Kasumi-1 (cell line): ENCODE measurements at regions not wholly inside any gene's neighbourhood (a gene's known extent, or its start where the extent isn't known, plus 50 kb on each side); places are given as distances from the start of the nearest gene placed in this dataset.
"Not testable (repeated sequence)": the region's sequence is repeated elsewhere in the genome, so short reads cannot be mapped to it uniquely, and the experiment has no call there.

Source experiments
- DNase-seq, 2 experiments: peaks; one replicate each; lab custom pipeline; 2025; lab: John Stamatoyannopoulos, UW

- DNase-seq: not testable (repeated sequence)
These were observed 192.0 kb upstream of the FBN2 start for GRCh38 chr5:128730021-128730420.

DNA sequence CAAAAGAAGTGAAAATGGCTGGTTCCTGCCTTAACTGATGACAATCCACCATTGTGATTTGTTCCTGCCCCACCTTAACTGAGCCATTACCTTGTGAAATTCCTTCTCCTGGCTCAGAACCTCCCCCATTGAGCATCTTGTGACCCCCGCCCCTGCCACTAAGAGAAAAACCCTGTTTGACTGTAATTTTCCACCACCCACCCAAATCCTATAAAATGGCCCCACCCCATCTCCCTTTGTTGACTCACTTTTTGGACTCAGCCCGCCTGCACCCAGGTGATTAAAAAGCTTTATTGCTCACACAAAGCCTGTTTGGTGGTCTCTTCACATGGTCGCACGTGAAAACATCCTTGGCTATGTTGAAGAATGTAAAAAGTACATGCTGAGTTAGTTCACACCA lies 197.6 kb upstream of the FBN2 start:
- DNase-seq: not testable (repeated sequence)

DNA sequence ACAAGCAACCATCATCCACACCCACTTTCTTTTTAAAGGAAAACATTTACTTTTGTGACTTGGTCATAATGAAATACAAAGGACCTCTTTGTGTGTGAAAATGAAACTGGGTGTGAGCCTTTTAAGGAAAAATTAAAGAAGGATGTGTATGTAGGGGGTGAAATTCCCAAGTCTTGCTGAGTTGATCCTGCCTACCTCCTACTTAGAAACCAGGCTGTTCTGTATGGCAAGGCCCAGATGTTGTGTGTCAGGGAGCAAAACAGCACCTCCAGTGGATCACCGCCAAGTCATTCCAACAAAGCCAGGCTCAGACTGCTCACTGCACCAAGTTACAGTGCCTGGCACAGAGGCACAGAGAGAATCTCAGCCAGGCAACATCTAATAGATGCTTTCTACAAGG lies 198.5 kb upstream of the FBN2 start:
- DNase-seq: no peak

- DNase-seq: no peak
These were observed 211.3 kb upstream of the FBN2 start for GRCh38 chr5:128749136-128749898.

GRCh38 chr5:128750155-128750554 lies 212.1 kb upstream of the FBN2 start:
- no peak for DNase-seq

DNA sequence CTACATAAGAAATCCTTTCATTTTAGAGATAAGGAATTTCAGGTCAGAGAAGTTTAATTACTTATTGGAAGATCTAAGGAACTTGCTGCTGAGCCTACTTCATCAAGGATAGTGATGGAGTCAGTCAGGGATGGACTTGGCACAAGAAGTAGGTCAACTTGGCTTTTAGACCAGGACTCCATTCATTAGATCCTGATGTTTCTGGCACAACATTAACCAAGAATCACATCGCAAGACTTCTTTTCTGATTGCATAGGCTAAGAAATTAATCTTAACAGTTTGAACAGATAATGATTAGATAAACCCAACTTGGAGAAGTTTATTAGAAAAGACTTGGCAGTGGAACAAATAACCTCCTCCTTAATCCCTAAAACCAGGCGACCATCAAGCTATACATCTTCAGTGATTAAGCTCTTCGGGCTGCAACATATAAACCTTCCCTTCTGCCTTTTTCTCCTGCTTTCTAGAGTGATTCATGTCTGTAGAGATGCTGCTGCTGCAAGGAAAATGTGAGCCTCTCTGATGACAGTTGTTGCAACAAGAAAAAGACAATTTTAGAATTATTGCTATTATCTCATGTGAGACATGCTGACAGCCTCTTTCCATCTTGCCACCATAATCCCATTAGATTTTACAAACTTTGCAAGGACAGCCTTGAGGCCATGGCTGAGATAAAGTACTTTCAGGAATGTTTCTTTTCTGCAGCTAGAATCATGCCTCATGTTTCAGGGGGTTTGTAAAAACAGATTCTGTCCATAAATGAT lies 207.9 kb upstream of the SLC27A6 start:
- no peak for DNase-seq

GRCh38 chr5:128762661-128763306 lies 202.5 kb upstream of the SLC27A6 start:
- peak in 1 of 2 experiments; percentile 18 for DNase-seq

GRCh38 chr5:128763321-128763720 lies 202.0 kb upstream of the SLC27A6 start:
- DNase-seq: no peak

DNA sequence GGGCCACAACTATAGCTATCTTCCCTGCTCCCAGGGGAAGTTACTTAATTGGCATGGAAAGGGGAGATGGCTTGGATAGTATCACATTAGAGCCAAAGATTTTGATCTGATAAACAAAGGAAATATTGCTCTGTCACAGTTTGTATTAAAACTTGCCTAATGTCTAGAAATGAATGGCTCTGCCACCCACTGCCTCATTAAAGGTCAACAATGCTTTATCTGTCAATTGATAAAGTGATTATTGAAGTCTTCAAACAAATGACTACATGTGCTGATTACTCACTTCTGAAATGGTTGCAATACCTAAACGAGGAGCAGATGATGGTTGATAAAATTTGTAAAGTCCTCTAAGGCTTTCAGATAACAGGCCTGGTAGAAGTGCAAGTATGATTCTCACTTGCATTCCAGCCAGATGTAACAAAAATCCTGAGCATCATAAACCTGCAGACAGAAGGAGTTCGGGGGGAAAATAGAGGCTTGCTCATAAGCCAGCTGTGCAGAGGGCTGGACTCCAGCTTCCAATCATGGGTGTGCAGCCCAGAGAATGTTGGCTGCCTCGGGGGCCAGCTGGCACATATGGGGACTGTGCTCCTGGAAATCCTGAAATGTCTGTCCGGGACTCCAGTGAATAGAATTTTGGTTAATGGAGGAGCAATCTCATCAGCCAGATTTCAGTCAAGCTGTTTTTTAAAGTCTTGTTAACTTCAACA lies 200.5 kb upstream of the SLC27A6 start:
- no peak for DNase-seq

DNA sequence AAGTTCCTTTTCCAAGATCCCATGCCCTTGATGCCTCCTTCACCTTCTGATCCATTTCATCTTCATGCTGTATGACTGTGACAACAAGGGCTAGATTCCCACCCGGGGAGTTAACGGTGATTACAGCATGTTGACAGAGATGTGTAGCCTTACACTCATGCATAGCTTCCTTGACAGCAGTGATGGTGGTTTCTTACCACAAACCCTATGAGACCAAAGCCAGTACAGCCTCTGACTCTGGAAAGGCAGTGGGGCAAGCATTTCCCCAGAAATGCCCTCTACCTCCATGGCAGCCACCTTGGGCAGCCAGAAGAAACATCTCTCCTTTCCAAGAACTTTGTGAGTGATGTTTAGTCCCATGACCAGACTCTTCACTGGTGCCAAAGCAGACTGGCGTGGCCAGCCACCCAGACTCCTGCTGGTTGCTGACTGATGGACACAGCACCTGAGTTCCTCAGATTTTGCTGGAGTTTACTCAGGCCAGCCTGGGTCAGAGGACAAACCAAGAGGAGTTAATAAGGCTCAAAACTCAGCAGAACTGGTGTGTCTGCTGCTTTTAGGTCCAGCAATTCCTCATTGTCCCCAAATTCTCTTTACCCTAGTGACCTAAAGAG lies 199.7 kb upstream of the SLC27A6 start:
- DNase-seq: no peak

GRCh38 chr5:128766406-128766805 lies 198.9 kb upstream of the SLC27A6 start:
- no peak for DNase-seq

GRCh38 chr5:128770907-128771306 lies 194.4 kb upstream of the SLC27A6 start:
- peak; percentile 41 to 59 for DNase-seq

DNA sequence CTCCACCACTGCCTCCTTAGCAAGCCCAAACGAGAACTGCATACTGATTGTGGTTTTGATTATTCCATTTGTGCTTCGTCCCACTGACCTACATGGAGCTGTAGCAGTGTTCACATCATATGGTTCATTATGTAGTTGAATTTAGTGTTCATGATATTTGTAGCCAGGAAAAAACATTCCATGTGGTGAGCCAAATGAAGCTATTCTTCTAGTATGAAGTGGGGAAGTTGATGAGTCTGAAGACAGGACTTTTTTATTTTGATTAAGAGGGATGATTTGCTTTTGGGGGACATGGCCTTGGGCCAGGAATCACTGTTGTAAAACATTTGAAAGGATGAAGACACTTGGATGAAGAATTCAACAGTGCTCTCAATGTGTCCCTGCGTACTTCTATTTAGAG lies 192.9 kb upstream of the SLC27A6 start:
- no peak for DNase-seq

- DNase-seq: no peak
These were observed 191.9 kb upstream of the SLC27A6 start for GRCh38 chr5:128773378-128773777.

DNA sequence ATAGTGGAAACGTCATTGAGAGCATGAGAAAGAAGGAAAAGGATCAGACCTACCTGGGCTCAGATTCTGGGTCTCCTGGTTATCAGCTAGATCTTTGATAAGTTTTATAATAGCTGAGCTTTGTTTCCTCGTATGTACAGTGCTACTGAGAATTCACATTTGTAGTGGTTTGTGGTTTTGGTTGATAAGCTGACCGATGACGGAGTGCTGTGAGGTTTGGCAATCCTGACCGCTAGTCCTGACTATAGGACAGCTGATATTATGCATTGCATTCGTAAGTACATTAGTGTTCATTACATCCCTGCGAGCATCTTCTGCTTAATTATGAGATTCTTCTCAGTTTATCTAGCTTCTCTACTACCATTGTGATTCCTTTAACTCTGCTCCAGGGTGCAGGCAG lies 190.7 kb upstream of the SLC27A6 start:
- DNase-seq: no peak

DNA sequence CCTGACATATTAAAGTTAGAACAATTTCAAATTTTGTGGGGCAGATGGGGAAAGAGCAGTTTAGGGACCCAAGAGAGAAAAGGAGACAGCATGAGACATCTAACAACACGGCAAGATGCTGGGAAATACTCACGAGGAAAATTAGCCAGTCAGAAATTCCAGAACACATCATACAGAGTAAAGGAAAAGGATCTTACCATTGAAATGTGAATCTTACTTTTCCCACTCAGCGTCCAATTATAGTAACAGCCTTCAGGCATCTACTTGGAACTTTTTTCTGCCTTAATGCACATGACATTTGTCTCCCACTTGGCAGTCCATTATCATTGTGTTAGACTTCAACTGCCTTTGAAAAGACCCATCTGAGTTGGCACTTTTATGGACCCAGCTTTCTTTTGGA lies 189.7 kb upstream of the SLC27A6 start:
- DNase-seq: no peak

DNA sequence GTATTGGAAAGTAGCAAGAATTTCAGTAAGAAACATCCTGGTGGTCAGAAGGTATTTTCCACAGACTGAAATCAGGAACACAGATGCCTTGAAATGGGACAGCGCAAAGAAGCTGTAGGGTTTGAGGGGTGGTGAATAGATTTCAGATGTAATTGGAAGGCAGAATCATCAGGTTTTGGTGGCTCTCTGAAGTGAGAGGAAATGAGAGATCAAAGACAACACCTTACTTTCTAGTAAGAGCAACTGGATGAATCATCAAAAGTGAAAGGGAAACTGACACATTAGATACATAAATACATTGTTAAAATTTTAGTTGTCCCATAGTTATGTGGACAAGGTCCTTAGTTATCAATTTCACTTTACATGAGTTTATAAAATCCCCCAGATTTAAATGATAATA lies 188.2 kb upstream of the SLC27A6 start:
- DNase-seq: no peak

DNA sequence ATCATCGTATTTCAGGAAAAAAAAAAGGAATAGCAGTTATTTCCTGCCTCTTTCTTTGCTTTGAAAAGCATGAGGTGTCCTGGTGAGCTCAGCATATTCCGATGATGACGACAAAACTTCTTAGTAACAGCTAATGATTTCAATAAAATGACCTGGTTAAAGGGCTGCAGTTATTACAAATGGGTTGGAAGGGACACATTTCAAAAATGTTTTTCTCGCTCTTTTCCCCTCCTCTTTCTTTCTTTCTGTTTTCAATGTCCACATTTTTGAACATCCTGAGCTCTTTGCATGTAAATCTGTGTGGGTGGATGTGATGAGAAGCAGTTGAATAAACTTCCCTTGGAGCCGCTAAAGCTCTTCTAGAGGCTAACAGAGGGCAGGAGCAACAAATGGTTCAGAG lies 186.8 kb upstream of the SLC27A6 start:
- DNase-seq: no peak

DNA sequence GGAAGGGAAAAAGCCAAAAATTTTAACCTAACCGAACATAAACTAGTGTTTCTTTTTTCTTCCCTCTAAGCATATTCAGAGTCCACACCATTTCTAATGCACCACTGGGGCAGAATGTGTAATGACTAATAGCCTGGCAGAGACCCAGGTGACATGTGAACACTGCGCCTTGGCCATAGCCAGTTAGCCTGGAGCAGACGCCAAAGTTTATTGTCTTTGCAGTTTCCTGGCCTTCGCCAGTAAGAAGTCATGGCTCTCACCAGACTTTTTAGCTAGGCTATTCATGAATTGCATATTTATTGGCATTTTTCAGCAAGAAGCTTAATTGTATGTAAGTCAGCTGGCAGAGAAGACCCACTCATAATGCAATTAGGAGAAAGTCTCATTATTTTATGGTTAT lies 182.8 kb upstream of the SLC27A6 start:
- DNase-seq: no peak

DNA sequence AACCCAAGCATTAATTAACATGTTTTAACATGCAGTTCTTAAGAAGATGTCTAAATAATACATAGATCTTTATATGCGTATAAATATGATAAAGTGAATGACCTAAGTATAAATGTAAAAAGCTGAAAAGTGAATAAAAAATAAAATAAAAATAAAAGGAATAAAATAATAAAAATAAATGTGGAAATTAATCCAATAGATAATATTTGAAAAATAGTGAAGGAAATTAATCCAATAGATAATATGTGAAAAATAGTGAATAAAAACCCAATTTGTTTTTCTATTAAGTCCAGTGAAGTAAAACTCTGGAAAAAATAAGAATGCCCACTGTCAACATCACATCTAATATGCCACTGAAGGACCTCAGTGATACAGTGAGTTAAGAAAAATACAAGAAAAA lies 180.6 kb upstream of the SLC27A6 start:
- no peak for DNase-seq

- no peak for DNase-seq
These were observed 174.0 kb upstream of the SLC27A6 start for GRCh38 chr5:128791312-128791711.

DNA sequence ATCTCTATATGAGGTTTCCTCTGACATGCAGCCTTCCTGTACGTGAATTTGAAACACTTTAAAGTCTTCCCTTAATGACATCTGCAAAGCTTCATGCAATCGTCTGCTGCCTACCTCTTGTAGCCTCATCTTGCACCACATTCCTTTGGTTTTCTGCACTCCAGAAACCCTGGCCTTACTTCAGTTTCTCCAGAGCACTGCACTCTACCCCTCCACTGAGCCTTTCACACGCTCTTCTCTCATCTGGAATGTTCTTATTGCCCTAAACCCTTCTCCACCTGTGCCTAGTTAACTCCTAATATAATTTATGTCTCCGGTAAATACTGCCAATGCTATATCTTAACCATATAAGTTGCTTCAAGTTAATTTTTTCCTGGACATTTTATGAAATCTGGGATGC lies 168.8 kb upstream of the SLC27A6 start:
- no peak for DNase-seq
